ENCODE measurements at regions not wholly inside any gene's neighbourhood (a gene's known extent, or its start where the extent isn't known, plus 50 kb on each side); places are given as distances from the start of the nearest gene placed in this dataset.
"Not testable (repeated sequence)": the region's sequence is repeated elsewhere in the genome, so short reads cannot be mapped to it uniquely, and the experiment has no call there.

- Histone ChIP-seq H3K36me3 (replicated peaks in 1 of 2; ENCODE audit: control insufficient read depth in 1 of 2, insufficient read depth in 2 of 2, low read length in 2 of 2) (no peaks in the 10 kb centered on the region), H3K9me3 (replicated peaks in 1 of 2; ENCODE audit: control insufficient read depth in 1 of 2, insufficient read depth in 1 of 2, low read length in 2 of 2) (peaks cover 0 to 8% of the 10 kb centered on the region in 2 donors), H3K27ac (ENCODE audit: low read depth in 1 of 2, low read length in 2 of 2) (no peak overlapping the region), H4K20me1 (ENCODE audit: insufficient read depth, low read length) (no peaks in the 10 kb centered on the region), H3K4me2 (replicated peaks; ENCODE audit: extremely low read depth, low read length, poor library complexity, severe bottlenecking) (no peak overlapping the region), H2AFZ (ENCODE audit: insufficient read depth, low read depth, low read length, poor library complexity, severe bottlenecking) (no peak overlapping the region), H3K27me3 (ENCODE audit: control insufficient read depth in 2 of 2, insufficient read depth in 2 of 2, low read length in 2 of 2) (no peaks in the 10 kb centered on the region), H3K4me1 (ENCODE audit: control insufficient read depth in 1 of 2, insufficient read depth in 2 of 2, low read length in 2 of 2) (no peaks in the 10 kb centered on the region), H3K4me3 (replicated peaks in 1 of 3; ENCODE audit: low read depth in 2 of 3, low read length in 3 of 3) (no peak overlapping the region), H3K79me2 (ENCODE audit: insufficient read depth, low read length) (no peaks in the 10 kb centered on the region), H3K9ac (ENCODE audit: insufficient read depth, low read length, poor library complexity, severe bottlenecking) (no peak overlapping the region)
- H3K27me3 Mint-ChIP-seq (ENCODE audit: low read depth in 3 of 3) = peaks cover 0 to 2% (median 1%) of the 10 kb centered on the region in 3 donors
- H3K4me1 Mint-ChIP-seq = no peaks in the 10 kb centered on the region
- TF ChIP-seq CTCF (IDR thresholded peaks at IDR 0.05) = no peak
- H3K27ac Mint-ChIP-seq = no peak overlapping the region
- H3K4me3 Mint-ChIP-seq = no peak overlapping the region
- 100% methylated on average over 2 of the region's 6 CpGs for WGBS (ENCODE audit: insufficient coverage)
- intact Hi-C loops (cut with micrococcal nuclease) = no loop called here
- H3K9me3 Mint-ChIP-seq = peaks cover 4 to 11% (median 6%) of the 10 kb centered on the region in 7 donors
- no peaks in the 10 kb centered on the region for H3K36me3 Mint-ChIP-seq
- no peak for DNase-seq
Observed at GRCh38 chr1:88612773-88613172, 71.3 kb upstream of the PKN2 start.

GRCh38 chr1:88618331-88618730, 65.7 kb upstream of the PKN2 start:
- intact Hi-C loops (cut with micrococcal nuclease) = no loop called here
- Histone ChIP-seq H3K27ac (ENCODE audit: low read depth in 1 of 2, low read length in 2 of 2) (no peak overlapping the region), H3K4me3 (replicated peaks in 1 of 3; ENCODE audit: low read depth in 2 of 3, low read length in 3 of 3) (no peak overlapping the region), H2AFZ (ENCODE audit: insufficient read depth, low read depth, low read length, poor library complexity, severe bottlenecking) (no peak overlapping the region), H3K9me3 (replicated peaks in 1 of 2; ENCODE audit: control insufficient read depth in 1 of 2, insufficient read depth in 1 of 2, low read length in 2 of 2) (peaks cover 9 to 21% of the 10 kb centered on the region in 2 donors), H3K4me1 (ENCODE audit: control insufficient read depth in 1 of 2, insufficient read depth in 2 of 2, low read length in 2 of 2) (no peaks in the 10 kb centered on the region), H3K36me3 (replicated peaks in 1 of 2; ENCODE audit: control insufficient read depth in 1 of 2, insufficient read depth in 2 of 2, low read length in 2 of 2) (no peaks in the 10 kb centered on the region), H3K27me3 (ENCODE audit: control insufficient read depth in 2 of 2, insufficient read depth in 2 of 2, low read length in 2 of 2) (no peaks in the 10 kb centered on the region), H3K9ac (ENCODE audit: insufficient read depth, low read length, poor library complexity, severe bottlenecking) (no peak overlapping the region), H3K79me2 (ENCODE audit: insufficient read depth, low read length) (no peaks in the 10 kb centered on the region), H4K20me1 (ENCODE audit: insufficient read depth, low read length) (no peaks in the 10 kb centered on the region), H3K4me2 (replicated peaks; ENCODE audit: extremely low read depth, low read length, poor library complexity, severe bottlenecking) (no peak overlapping the region)
- no peaks in the 10 kb centered on the region for H3K4me1 Mint-ChIP-seq
- no peak for TF ChIP-seq CTCF (IDR thresholded peaks at IDR 0.05)
- no peak for DNase-seq
- H3K36me3 Mint-ChIP-seq = no peaks in the 10 kb centered on the region
- H3K4me3 Mint-ChIP-seq = no peak overlapping the region
- H3K27me3 Mint-ChIP-seq (ENCODE audit: low read depth in 3 of 3) = peaks cover 0 to 1% (median 0%) of the 10 kb centered on the region in 3 donors
- peaks cover 20 to 44% (median 33%) of the 10 kb centered on the region in 7 donors for H3K9me3 Mint-ChIP-seq
- WGBS (ENCODE audit: insufficient coverage) = 100% methylated on average over 1 of the region's 2 CpGs
- H3K27ac Mint-ChIP-seq = no peak overlapping the region

GRCh38 chr1:88623101-88623500, 61.0 kb upstream of the PKN2 start:
- peaks cover 6 to 10% of the 10 kb centered on the region in 2 donors for H3K9me3 ChIP-seq (replicated peaks in 1 of 2; ENCODE audit: control insufficient read depth in 1 of 2, insufficient read depth in 1 of 2, low read length in 2 of 2)
- DNase-seq; H2AFZ ChIP-seq (ENCODE audit: insufficient read depth, low read depth, low read length, poor library complexity, severe bottlenecking); H4K20me1 ChIP-seq (ENCODE audit: insufficient read depth, low read length); H3K36me3 ChIP-seq (replicated peaks in 1 of 2; ENCODE audit: control insufficient read depth in 1 of 2, insufficient read depth in 2 of 2, low read length in 2 of 2); H3K4me1 Mint-ChIP-seq; H3K9ac ChIP-seq (ENCODE audit: insufficient read depth, low read length, poor library complexity, severe bottlenecking); intact Hi-C loops (cut with micrococcal nuclease); H3K36me3 Mint-ChIP-seq; H3K4me3 Mint-ChIP-seq; H3K4me2 ChIP-seq (replicated peaks; ENCODE audit: extremely low read depth, low read length, poor library complexity, severe bottlenecking); H3K27me3 Mint-ChIP-seq (ENCODE audit: low read depth in 3 of 3); H3K4me3 ChIP-seq (replicated peaks in 1 of 3; ENCODE audit: low read depth in 2 of 3, low read length in 3 of 3); H3K27ac Mint-ChIP-seq; H3K27me3 ChIP-seq (ENCODE audit: control insufficient read depth in 2 of 2, insufficient read depth in 2 of 2, low read length in 2 of 2); H3K4me1 ChIP-seq (ENCODE audit: control insufficient read depth in 1 of 2, insufficient read depth in 2 of 2, low read length in 2 of 2); H3K27ac ChIP-seq (ENCODE audit: low read depth in 1 of 2, low read length in 2 of 2); H3K79me2 ChIP-seq (ENCODE audit: insufficient read depth, low read length): not testable (repeated sequence)
- no CpG with 5 or more reads among the region's 1 CpG for WGBS (ENCODE audit: insufficient coverage)
- peaks cover 15 to 32% (median 25%) of the 10 kb centered on the region in 7 donors for H3K9me3 Mint-ChIP-seq

Data from CD14-positive monocyte (primary cell).